MM.1S (cell line): ENCODE measurements at regions not wholly inside any gene's neighbourhood (a gene's known extent, or its start where the extent isn't known, plus 50 kb on each side); places are given as distances from the start of the nearest gene placed in this dataset.

Source experiments
- DNase-seq: peaks from one replicate; pipeline ENCODE4 v3.0.0-alpha.2; 2015
- H2AFZ ChIP-seq: fragments of 300-600 bp; sonication (generic); 2 replicates; pipeline ENCODE4 v1.6.0; 2016; ENCODE audit warnings: antibody characterized with exemption, low read length
- H3F3A ChIP-seq: fragments of 300-600 bp; sonication (generic); 2 replicates; pipeline ENCODE4 v1.6.1; 2016; ENCODE audit warnings: mild to moderate bottlenecking, antibody characterized with exemption, low read length, moderate library complexity, mixed read lengths; ENCODE audit not compliant: insufficient read depth
- H3K27ac ChIP-seq: fragments of 300-600 bp; sonication (generic); 2 replicates; pipeline ENCODE4 v1.5.1; 2016; ENCODE audit warnings: mild to moderate bottlenecking, low read length
- H3K27me3 ChIP-seq: fragments of 300-600 bp; sonication (generic); replicated peaks from 2 replicates; pipeline ENCODE4 v1.6.0; 2016; ENCODE audit warnings: low read length; ENCODE audit not compliant: insufficient read depth
- H3K36me3 ChIP-seq: fragments of 300-600 bp; sonication (generic); replicated peaks from 2 replicates; pipeline ENCODE4 v1.6.1; 2016; ENCODE audit warnings: mild to moderate bottlenecking, low read length, mixed read lengths; ENCODE audit not compliant: insufficient read depth
- H3K4me1 ChIP-seq: fragments of 300-600 bp; sonication (generic); 2 replicates; pipeline ENCODE4 v1.6.1; 2016; ENCODE audit warnings: low read length, mixed read lengths
- H3K4me2 ChIP-seq: fragments of 300-600 bp; sonication (generic); 2 replicates; pipeline ENCODE4 v1.6.0; 2016; ENCODE audit warnings: low read depth, low read length
- H3K4me3 ChIP-seq: fragments of 300-600 bp; sonication (generic); 2 replicates; pipeline ENCODE4 v1.5.1; 2016; ENCODE audit warnings: low read length, mixed read lengths
- H3K79me2 ChIP-seq: fragments of 300-600 bp; sonication (generic); 2 replicates; pipeline ENCODE4 v1.6.1; 2016; ENCODE audit warnings: mixed run types, low read length, mixed read lengths
- H3K9ac ChIP-seq: fragments of 300-600 bp; sonication (generic); 2 replicates; pipeline ENCODE4 v1.6.1; 2016; ENCODE audit warnings: low read length, mixed read lengths
- H3K9me2 ChIP-seq: fragments of 300-600 bp; sonication (generic); replicated peaks from 2 replicates; pipeline ENCODE4 v1.6.1; 2016; ENCODE audit warnings: mild to moderate bottlenecking, low read length, mixed read lengths; ENCODE audit not compliant: insufficient read depth
- H3K9me3 ChIP-seq: fragments of 300-600 bp; sonication (generic); replicated peaks from 2 replicates; pipeline ENCODE4 v1.6.1; 2016; ENCODE audit warnings: mild to moderate bottlenecking, low read length, mixed read lengths; ENCODE audit not compliant: insufficient read depth
- H4K20me1 ChIP-seq: fragments of 300-600 bp; sonication (generic); 2 replicates; pipeline ENCODE4 v1.6.1; 2016; ENCODE audit warnings: mild to moderate bottlenecking, low read length, moderate library complexity, mixed read lengths; ENCODE audit not compliant: insufficient read depth
- CTCF ChIP-seq: fragments of 300-600 bp; sonication (generic); IDR thresholded peaks from 2 replicates; pipeline ENCODE4 v1.5.1; 2016; ENCODE audit warnings: antibody characterized with exemption, low read length, mixed read lengths
- EZH2 ChIP-seq: fragments of 300-600 bp; sonication (generic); optimal IDR thresholded peaks from 2 replicates; pipeline ENCODE3; 2017; ENCODE audit warnings: low read depth, mild to moderate bottlenecking, antibody characterized with exemption, low read length, mixed read lengths
- EZH2phosphoT487 ChIP-seq: fragments of 300-600 bp; sonication (generic); IDR thresholded peaks from 2 replicates; pipeline ENCODE4 v1.6.1; 2018; ENCODE audit warnings: antibody characterized with exemption, low read length

- Histone ChIP-seq H3K79me2 (no peaks in the 10 kb centered on the region), H2AFZ (no peak overlapping the region), H3K4me2 (no peak overlapping the region), H4K20me1 (no peaks in the 10 kb centered on the region), H3K4me3 (no peak overlapping the region), H3K9ac (no peak overlapping the region), H3K27me3 (no peaks in the 10 kb centered on the region), H3F3A (no peaks in the 10 kb centered on the region), H3K36me3 (no peaks in the 10 kb centered on the region), H3K4me1 (no peaks in the 10 kb centered on the region), H3K9me2 (no peaks in the 10 kb centered on the region), H3K9me3 (no peaks in the 10 kb centered on the region), H3K27ac (no peak overlapping the region)
- no peak for DNase-seq
- TF ChIP-seq EZH2 = no peak
- no peak for TF ChIP-seq EZH2phosphoT487
- TF ChIP-seq CTCF = no peak
Observed at GRCh38 chr5:97405941-97406340, 222.9 kb upstream of the RIOK2 start.

GRCh38 chr5:97406946-97407676, 224.1 kb upstream of the RIOK2 start:
- no peaks in the 10 kb centered on the region for H3K27me3 ChIP-seq
- H3K4me1 ChIP-seq = no peaks in the 10 kb centered on the region
- no peaks in the 10 kb centered on the region for H3K9me3 ChIP-seq
- no peak overlapping the region for H2AFZ ChIP-seq
- H3K4me3 ChIP-seq = no peak overlapping the region
- no peaks in the 10 kb centered on the region for H3K9me2 ChIP-seq
- no peak for DNase-seq
- no peaks in the 10 kb centered on the region for H3K36me3 ChIP-seq
- H3K9ac ChIP-seq = no peak overlapping the region
- no peaks in the 10 kb centered on the region for H3K79me2 ChIP-seq
- no peak overlapping the region for H3K27ac ChIP-seq
- TF ChIP-seq EZH2phosphoT487 (no peak), CTCF (no peak), EZH2 (no peak)
- no peaks in the 10 kb centered on the region for H4K20me1 ChIP-seq
- no peak overlapping the region for H3K4me2 ChIP-seq
- no peaks in the 10 kb centered on the region for H3F3A ChIP-seq

- Histone ChIP-seq H3K4me3 (no peak overlapping the region), H3K4me1 (no peaks in the 10 kb centered on the region), H3K36me3 (no peaks in the 10 kb centered on the region), H2AFZ (no peak overlapping the region), H3K9me3 (no peaks in the 10 kb centered on the region), H3K27me3 (no peaks in the 10 kb centered on the region), H3F3A (no peaks in the 10 kb centered on the region), H3K27ac (no peak overlapping the region), H3K4me2 (no peak overlapping the region), H4K20me1 (no peaks in the 10 kb centered on the region), H3K79me2 (no peaks in the 10 kb centered on the region), H3K9me2 (no peaks in the 10 kb centered on the region), H3K9ac (no peak overlapping the region)
- no peak for DNase-seq
- TF ChIP-seq EZH2 = no peak
- no peak for TF ChIP-seq EZH2phosphoT487
- no peak for TF ChIP-seq CTCF
Observed at GRCh38 chr5:97408331-97408730, 225.3 kb upstream of the RIOK2 start.
